ENCODE measurements at regions not wholly inside any gene's neighbourhood (a gene's known extent, or its start where the extent isn't known, plus 50 kb on each side); places are given as distances from the start of the nearest gene placed in this dataset.
A peak's percentile ranks its signal among the peaks of the same experiment; 100 is the strongest.

DNA sequence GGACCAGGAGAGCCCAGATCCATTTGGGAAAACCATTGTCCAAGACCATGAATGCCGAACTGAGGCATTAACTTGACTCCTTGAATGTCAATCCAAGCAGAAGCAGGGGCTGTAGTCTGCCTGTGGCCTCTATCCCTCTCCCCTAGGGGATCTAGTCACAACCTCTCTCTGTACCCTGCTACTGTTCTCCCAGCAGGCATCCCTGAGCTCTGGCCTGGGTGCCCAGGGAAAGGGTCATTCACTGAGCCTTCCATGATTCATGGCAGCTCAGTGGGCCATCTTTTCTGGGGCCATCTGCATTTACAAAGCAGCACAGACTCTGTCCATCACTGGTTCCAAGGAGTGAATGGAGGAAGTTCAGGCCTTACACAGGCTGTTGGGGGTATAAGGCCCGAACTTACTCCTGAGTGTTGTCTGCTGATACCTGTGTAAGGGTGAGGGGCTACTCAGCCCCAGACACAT is 151.8 kb downstream of the ZFP36L2 start:
- H3K9ac ChIP-seq (ENCODE audit: insufficient read depth in 1 of 2, low read length in 2 of 2) = peak overlapping the region in 1 of 2 donors; percentile 57
- peaks cover 4 to 68% (median 58%) of the 10 kb centered on the region in 5 donors for H3K4me1 ChIP-seq (ENCODE audit: control insufficient read depth in 5 of 5, insufficient read depth in 5 of 5, low read length in 5 of 5)
- 82 to 93% methylated on average over 2 of the region's 2 CpGs for WGBS, 2 donors
- peak in 1 of 3 donors; percentile 8 for DNase-seq
- no peaks in the 10 kb centered on the region for H3K27me3 ChIP-seq (ENCODE audit: control insufficient read depth in 3 of 3, insufficient read depth in 3 of 3, low read length in 2 of 3)
- H3K27ac ChIP-seq (ENCODE audit: low read depth in 1 of 2, low read length in 1 of 2) = peak overlapping the region; percentile 47 to 93
- no peak overlapping the region for H3K4me3 ChIP-seq
- TF ChIP-seq, protein P1, sequence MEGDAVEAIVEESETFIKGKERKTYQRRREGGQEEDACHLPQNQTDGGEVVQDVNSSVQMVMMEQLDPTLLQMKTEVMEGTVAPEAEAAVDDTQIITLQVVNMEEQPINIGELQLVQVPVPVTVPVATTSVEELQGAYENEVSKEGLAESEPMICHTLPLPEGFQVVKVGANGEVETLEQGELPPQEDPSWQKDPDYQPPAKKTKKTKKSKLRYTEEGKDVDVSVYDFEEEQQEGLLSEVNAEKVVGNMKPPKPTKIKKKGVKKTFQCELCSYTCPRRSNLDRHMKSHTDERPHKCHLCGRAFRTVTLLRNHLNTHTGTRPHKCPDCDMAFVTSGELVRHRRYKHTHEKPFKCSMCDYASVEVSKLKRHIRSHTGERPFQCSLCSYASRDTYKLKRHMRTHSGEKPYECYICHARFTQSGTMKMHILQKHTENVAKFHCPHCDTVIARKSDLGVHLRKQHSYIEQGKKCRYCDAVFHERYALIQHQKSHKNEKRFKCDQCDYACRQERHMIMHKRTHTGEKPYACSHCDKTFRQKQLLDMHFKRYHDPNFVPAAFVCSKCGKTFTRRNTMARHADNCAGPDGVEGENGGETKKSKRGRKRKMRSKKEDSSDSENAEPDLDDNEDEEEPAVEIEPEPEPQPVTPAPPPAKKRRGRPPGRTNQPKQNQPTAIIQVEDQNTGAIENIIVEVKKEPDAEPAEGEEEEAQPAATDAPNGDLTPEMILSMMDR (IDR thresholded peaks at IDR 0.05; ENCODE audit: control extremely low read depth, extremely low read depth) = no peak
- H3K9me3 ChIP-seq (ENCODE audit: control insufficient read depth in 4 of 4, insufficient read depth in 3 of 4, low read length in 3 of 4) = no peaks in the 10 kb centered on the region
- ATAC-seq (ENCODE audit: insufficient read depth, low FRiP score) = no peak
- H3K36me3 ChIP-seq (ENCODE audit: control insufficient read depth in 4 of 4, insufficient read depth in 4 of 4, low read length in 4 of 4) = no peaks in the 10 kb centered on the region

DNA sequence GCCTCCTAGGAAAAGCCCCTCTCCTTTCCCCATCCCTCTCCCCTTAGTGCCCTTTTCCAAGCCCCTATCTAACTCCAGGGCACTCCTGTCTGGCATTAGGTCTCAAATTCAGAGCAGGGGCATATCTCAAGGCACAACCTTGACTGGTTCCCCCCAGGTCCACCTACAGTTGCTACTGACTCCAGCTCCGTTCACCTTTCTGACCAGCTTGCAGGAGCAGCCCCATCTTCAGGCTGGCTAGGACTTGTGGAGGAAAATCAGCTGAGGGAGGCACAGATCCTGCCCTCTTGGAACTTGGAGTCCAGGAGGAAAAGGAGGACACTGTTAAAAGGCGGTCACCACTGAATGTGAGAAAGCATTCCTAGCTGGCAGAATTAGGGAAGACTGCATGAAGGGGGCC is 152.4 kb downstream of the ZFP36L2 start:
- peaks cover 4 to 74% (median 58%) of the 10 kb centered on the region in 5 donors for H3K4me1 ChIP-seq (ENCODE audit: control insufficient read depth in 5 of 5, insufficient read depth in 5 of 5, low read length in 5 of 5)
- H3K27me3 ChIP-seq (ENCODE audit: control insufficient read depth in 3 of 3, insufficient read depth in 3 of 3, low read length in 2 of 3) = no peaks in the 10 kb centered on the region
- H3K4me3 ChIP-seq = no peak overlapping the region
- no peaks in the 10 kb centered on the region for H3K36me3 ChIP-seq (ENCODE audit: control insufficient read depth in 4 of 4, insufficient read depth in 4 of 4, low read length in 4 of 4)
- H3K9me3 ChIP-seq (ENCODE audit: control insufficient read depth in 4 of 4, insufficient read depth in 3 of 4, low read length in 3 of 4) = no peaks in the 10 kb centered on the region
- TF ChIP-seq, protein P1 (IDR thresholded peaks at IDR 0.05; ENCODE audit: control extremely low read depth, extremely low read depth) = no peak
- ATAC-seq (ENCODE audit: insufficient read depth, low FRiP score) (no peak), DNase-seq (peak in 1 of 3 donors; percentile 12)
- peak overlapping the region in 1 of 2 donors; percentile 57 for H3K9ac ChIP-seq (ENCODE audit: insufficient read depth in 1 of 2, low read length in 2 of 2)
- 98% methylated on average over 2 of the region's 2 CpGs for WGBS, 2 donors
- peak overlapping the region; percentile 47 to 93 for H3K27ac ChIP-seq (ENCODE audit: low read depth in 1 of 2, low read length in 1 of 2)

DNA sequence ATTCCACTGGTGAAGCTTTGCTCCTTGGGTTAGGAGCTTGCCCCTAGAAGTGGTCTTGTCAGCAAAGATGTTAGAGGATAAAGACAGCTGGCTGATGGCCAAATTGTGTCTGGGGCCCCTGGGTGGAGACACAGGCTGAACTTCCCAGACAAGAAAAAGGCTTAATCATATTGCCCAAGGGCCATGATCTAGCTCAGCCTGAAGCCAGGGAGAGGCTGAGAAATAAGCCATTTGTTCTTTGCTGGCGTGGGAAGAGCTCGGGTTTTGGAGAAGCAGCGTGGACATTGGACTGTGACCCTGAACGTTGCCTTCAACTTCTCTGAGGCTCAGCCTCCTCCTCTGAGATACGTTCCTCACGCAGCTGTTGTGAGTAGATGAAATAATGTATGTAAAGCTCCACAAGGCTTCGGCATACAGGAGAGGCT is 153.0 kb downstream of the ZFP36L2 start:
- no peak for ATAC-seq (ENCODE audit: insufficient read depth, low FRiP score)

More for the DNA sequence above, 153.0 kb downstream of the ZFP36L2 start:
- Histone ChIP-seq H3K27ac (ENCODE audit: low read depth in 1 of 2, low read length in 1 of 2) (peak overlapping the region; percentile 47 to 93), H3K36me3 (ENCODE audit: control insufficient read depth in 4 of 4, insufficient read depth in 4 of 4, low read length in 4 of 4) (no peaks in the 10 kb centered on the region), H3K4me3 (no peak overlapping the region), H3K4me1 (ENCODE audit: control insufficient read depth in 5 of 5, insufficient read depth in 5 of 5, low read length in 5 of 5) (peaks cover 4 to 81% (median 61%) of the 10 kb centered on the region in 5 donors), H3K9me3 (ENCODE audit: control insufficient read depth in 4 of 4, insufficient read depth in 3 of 4, low read length in 3 of 4) (no peaks in the 10 kb centered on the region), H3K9ac (ENCODE audit: insufficient read depth in 1 of 2, low read length in 2 of 2) (peak overlapping the region in 1 of 2 donors; percentile 14), H3K27me3 (ENCODE audit: control insufficient read depth in 3 of 3, insufficient read depth in 3 of 3, low read length in 2 of 3) (no peaks in the 10 kb centered on the region)
- peak; percentile 69 to 83 (median 79) for DNase-seq
- TF ChIP-seq, protein P1 (IDR thresholded peaks at IDR 0.05; ENCODE audit: control extremely low read depth, extremely low read depth) = no peak
- 64 to 80% methylated on average over 7 of the region's 7 CpGs for WGBS, 2 donors
